ENCODE measurements at regions not wholly inside any gene's neighbourhood (a gene's known extent, or its start where the extent isn't known, plus 50 kb on each side); places are given as distances from the start of the nearest gene placed in this dataset.

DNA sequence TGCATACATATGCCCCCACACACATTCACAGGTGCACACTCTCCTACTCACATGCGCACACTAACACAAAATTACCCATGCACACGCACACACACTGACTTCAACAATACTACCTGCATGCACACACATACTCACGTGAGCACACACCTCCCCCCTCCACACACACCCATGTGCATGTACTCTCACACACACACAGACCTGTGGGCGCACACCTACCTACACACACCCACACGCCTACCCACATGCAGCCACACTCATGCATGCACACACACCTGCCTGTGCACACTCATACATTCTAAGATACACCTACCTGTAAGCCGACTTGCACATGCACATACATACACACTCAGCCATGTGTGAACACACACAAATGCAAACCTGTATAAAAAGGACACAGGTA lies 97.3 kb upstream of the GSC start:
- no peak for TF ChIP-seq CTCF (IDR thresholded peaks at IDR 0.05; ENCODE audit: borderline replicate concordance, extremely low read depth, insufficient read depth)
- H3K36me3 ChIP-seq (ENCODE audit: control insufficient read depth in 2 of 3, insufficient read depth in 3 of 3, low read length in 3 of 3) = no peaks in the 10 kb centered on the region
- H3K27ac ChIP-seq (ENCODE audit: low read depth in 2 of 2, low read length in 2 of 2) = no peak overlapping the region
- H3K27me3 ChIP-seq (ENCODE audit: control insufficient read depth, insufficient read depth, low read length) = no peaks in the 10 kb centered on the region
- intact Hi-C loops (cut with DNase I) = no loop called here
- FAIRE-seq (no peak), DNase-seq (no peak)
- no peaks in the 10 kb centered on the region for H3K9me3 ChIP-seq (ENCODE audit: control insufficient read depth in 2 of 3, insufficient read depth in 1 of 3, low read length in 3 of 3)
- H3K4me3 ChIP-seq (ENCODE audit: low read length in 3 of 3) = no peak overlapping the region
- H3K9ac ChIP-seq (ENCODE audit: low read length in 3 of 3) = no peak overlapping the region
- H3K4me1 ChIP-seq (ENCODE audit: control insufficient read depth in 2 of 3, insufficient read depth in 2 of 3, low read depth in 1 of 3, low read length in 3 of 3) = no peaks in the 10 kb centered on the region

GRCh38 chr14:94864387-94865195 lies 94.7 kb upstream of the GSC start:
- Histone ChIP-seq H3K27me3 (ENCODE audit: control insufficient read depth, insufficient read depth, low read length) (no peaks in the 10 kb centered on the region), H3K4me3 (ENCODE audit: low read length in 3 of 3) (no peak overlapping the region), H3K9ac (ENCODE audit: low read length in 3 of 3) (no peak overlapping the region), H3K27ac (ENCODE audit: low read depth in 2 of 2, low read length in 2 of 2) (no peak overlapping the region), H3K36me3 (ENCODE audit: control insufficient read depth in 2 of 3, insufficient read depth in 3 of 3, low read length in 3 of 3) (no peaks in the 10 kb centered on the region), H3K4me1 (ENCODE audit: control insufficient read depth in 2 of 3, insufficient read depth in 2 of 3, low read depth in 1 of 3, low read length in 3 of 3) (no peaks in the 10 kb centered on the region), H3K9me3 (ENCODE audit: control insufficient read depth in 2 of 3, insufficient read depth in 1 of 3, low read length in 3 of 3) (no peaks in the 10 kb centered on the region)
- no peak for TF ChIP-seq CTCF (IDR thresholded peaks at IDR 0.05; ENCODE audit: borderline replicate concordance, extremely low read depth, insufficient read depth)
- FAIRE-seq (no peak), DNase-seq (peak in 4 of 5 donors; percentile 70 to 76 (median 72))
- intact Hi-C loops (cut with DNase I) = no loop called here

GRCh38 chr14:94863366-94863765 lies 93.5 kb upstream of the GSC start:
- Histone ChIP-seq H3K36me3 (ENCODE audit: control insufficient read depth in 2 of 3, insufficient read depth in 3 of 3, low read length in 3 of 3) (no peaks in the 10 kb centered on the region), H3K27me3 (ENCODE audit: control insufficient read depth, insufficient read depth, low read length) (no peaks in the 10 kb centered on the region), H3K4me3 (ENCODE audit: low read length in 3 of 3) (no peak overlapping the region), H3K4me1 (ENCODE audit: control insufficient read depth in 2 of 3, insufficient read depth in 2 of 3, low read depth in 1 of 3, low read length in 3 of 3) (no peaks in the 10 kb centered on the region), H3K9ac (ENCODE audit: low read length in 3 of 3) (no peak overlapping the region), H3K9me3 (ENCODE audit: control insufficient read depth in 2 of 3, insufficient read depth in 1 of 3, low read length in 3 of 3) (no peaks in the 10 kb centered on the region), H3K27ac (ENCODE audit: low read depth in 2 of 2, low read length in 2 of 2) (no peak overlapping the region)
- FAIRE-seq (no peak), DNase-seq (no peak)
- intact Hi-C loops (cut with DNase I) = no loop called here
- TF ChIP-seq CTCF (IDR thresholded peaks at IDR 0.05; ENCODE audit: borderline replicate concordance, extremely low read depth, insufficient read depth) = no peak

Measured in kidney (tissue), 13 donors.